22Rv1 (cell line): ENCODE measurements at regions not wholly inside any gene's neighbourhood (a gene's known extent, or its start where the extent isn't known, plus 50 kb on each side); places are given as distances from the start of the nearest gene placed in this dataset.

Experiments
- CTCF ChIP-seq: fragments of 450-650 bp; IDR thresholded peaks from 2 replicates; pipeline ENCODE4 v1.5.1; 2017; ENCODE audit warnings: mild to moderate bottlenecking
- ZFX ChIP-seq: fragments of 450-650 bp; IDR thresholded peaks from 2 replicates; pipeline ENCODE4 v1.6.1; 2017; ENCODE audit warnings: antibody characterized with exemption, borderline replicate concordance

- TF ChIP-seq CTCF (no peak), ZFX (no peak)
Measured at GRCh38 chr3:168233001-168233400, 137.3 kb upstream of the GOLIM4 start.
